ENCODE measurements at regions not wholly inside any gene's neighbourhood (a gene's known extent, or its start where the extent isn't known, plus 50 kb on each side); places are given as distances from the start of the nearest gene placed in this dataset.
A peak's percentile ranks its signal among the peaks of the same experiment; 100 is the strongest.

GRCh38 chr12:93322784-93323183 is 54.9 kb upstream of the NUDT4 start:
- no peak for ATAC-seq
- no peak overlapping the region for H3K4me3 Mint-ChIP-seq

GRCh38 chr12:93323625-93324329 is 53.9 kb upstream of the NUDT4 start:
- ATAC-seq (no peak), DNase-seq (ENCODE audit: low spot score) (no peak)
- Histone ChIP-seq H2AFZ (peak overlapping the region; percentile 80; the same call in 1 of the 2 replicates), H3K4me2 (no peak overlapping the region), H3K36me3 (ENCODE audit: insufficient read depth) (no peaks in the 10 kb centered on the region), H3K4me1 (ENCODE audit: insufficient read depth) (no peaks in the 10 kb centered on the region), H3K4me3 (no peak overlapping the region), H3K9me2 (ENCODE audit: insufficient read depth) (no peaks in the 10 kb centered on the region), H3K79me2 (replicated peaks; ENCODE audit: insufficient read depth) (no peaks in the 10 kb centered on the region), H3F3A (replicated peaks; ENCODE audit: low read depth) (no peaks in the 10 kb centered on the region), H3K27ac (ENCODE audit: low read depth) (no peak overlapping the region), H4K20me1 (replicated peaks; ENCODE audit: insufficient read depth) (no peaks in the 10 kb centered on the region), H3K27me3 (ENCODE audit: insufficient read depth) (no peaks in the 10 kb centered on the region)
- Mint-ChIP-seq H3K9me3 (no peaks in the 10 kb centered on the region), H3K27ac (no peak overlapping the region), H3K36me3 (ENCODE audit: low read depth) (no peaks in the 10 kb centered on the region), H3K27me3 (ENCODE audit: insufficient read depth, low read depth, poor library complexity) (no peaks in the 10 kb centered on the region), H3K4me1 (no peaks in the 10 kb centered on the region), H3K4me3 (no peak overlapping the region)
- TF ChIP-seq CTCF (conservative IDR thresholded peaks at IDR 0.05; ENCODE audit: low read depth in 2 of 2) (no peak), POLR2AphosphoS5 (IDR thresholded peaks at IDR 0.05; ENCODE audit: low read depth) (no peak)
- TF ChIP-seq, protein P1, sequence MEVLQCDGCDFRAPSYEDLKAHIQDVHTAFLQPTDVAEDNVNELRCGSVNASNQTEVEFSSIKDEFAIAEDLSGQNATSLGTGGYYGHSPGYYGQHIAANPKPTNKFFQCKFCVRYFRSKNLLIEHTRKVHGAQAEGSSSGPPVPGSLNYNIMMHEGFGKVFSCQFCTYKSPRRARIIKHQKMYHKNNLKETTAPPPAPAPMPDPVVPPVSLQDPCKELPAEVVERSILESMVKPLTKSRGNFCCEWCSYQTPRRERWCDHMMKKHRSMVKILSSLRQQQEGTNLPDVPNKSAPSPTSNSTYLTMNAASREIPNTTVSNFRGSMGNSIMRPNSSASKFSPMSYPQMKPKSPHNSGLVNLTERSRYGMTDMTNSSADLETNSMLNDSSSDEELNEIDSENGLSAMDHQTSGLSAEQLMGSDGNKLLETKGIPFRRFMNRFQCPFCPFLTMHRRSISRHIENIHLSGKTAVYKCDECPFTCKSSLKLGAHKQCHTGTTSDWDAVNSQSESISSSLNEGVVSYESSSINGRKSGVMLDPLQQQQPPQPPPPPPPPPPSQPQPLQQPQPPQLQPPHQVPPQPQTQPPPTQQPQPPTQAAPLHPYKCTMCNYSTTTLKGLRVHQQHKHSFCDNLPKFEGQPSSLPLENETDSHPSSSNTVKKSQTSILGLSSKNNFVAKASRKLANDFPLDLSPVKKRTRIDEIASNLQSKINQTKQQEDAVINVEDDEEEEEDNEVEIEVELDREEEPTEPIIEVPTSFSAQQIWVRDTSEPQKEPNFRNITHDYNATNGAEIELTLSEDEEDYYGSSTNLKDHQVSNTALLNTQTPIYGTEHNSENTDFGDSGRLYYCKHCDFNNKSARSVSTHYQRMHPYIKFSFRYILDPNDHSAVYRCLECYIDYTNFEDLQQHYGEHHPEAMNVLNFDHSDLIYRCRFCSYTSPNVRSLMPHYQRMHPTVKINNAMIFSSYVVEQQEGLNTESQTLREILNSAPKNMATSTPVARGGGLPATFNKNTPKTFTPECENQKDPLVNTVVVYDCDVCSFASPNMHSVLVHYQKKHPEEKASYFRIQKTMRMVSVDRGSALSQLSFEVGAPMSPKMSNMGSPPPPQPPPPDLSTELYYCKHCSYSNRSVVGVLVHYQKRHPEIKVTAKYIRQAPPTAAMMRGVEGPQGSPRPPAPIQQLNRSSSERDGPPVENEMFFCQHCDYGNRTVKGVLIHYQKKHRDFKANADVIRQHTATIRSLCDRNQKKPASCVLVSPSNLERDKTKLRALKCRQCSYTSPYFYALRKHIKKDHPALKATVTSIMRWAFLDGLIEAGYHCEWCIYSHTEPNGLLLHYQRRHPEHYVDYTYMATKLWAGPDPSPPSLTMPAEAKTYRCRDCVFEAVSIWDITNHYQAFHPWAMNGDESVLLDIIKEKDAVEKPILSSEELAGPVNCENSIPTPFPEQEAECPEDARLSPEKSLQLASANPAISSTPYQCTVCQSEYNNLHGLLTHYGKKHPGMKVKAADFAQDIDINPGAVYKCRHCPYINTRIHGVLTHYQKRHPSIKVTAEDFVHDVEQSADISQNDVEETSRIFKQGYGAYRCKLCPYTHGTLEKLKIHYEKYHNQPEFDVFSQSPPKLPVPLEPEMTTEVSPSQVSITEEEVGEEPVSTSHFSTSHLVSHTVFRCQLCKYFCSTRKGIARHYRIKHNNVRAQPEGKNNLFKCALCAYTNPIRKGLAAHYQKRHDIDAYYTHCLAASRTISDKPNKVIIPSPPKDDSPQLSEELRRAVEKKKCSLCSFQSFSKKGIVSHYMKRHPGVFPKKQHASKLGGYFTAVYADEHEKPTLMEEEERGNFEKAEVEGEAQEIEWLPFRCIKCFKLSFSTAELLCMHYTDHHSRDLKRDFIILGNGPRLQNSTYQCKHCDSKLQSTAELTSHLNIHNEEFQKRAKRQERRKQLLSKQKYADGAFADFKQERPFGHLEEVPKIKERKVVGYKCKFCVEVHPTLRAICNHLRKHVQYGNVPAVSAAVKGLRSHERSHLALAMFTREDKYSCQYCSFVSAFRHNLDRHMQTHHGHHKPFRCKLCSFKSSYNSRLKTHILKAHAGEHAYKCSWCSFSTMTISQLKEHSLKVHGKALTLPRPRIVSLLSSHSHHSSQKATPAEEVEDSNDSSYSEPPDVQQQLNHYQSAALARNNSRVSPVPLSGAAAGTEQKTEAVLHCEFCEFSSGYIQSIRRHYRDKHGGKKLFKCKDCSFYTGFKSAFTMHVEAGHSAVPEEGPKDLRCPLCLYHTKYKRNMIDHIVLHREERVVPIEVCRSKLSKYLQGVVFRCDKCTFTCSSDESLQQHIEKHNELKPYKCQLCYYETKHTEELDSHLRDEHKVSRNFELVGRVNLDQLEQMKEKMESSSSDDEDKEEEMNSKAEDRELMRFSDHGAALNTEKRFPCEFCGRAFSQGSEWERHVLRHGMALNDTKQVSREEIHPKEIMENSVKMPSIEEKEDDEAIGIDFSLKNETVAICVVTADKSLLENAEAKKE (CRISPR knock-in tag; IDR thresholded peaks at IDR 0.05) = no peak

More at GRCh38 chr12:93322784-93323183, 54.9 kb upstream of the NUDT4 start:
- Histone ChIP-seq H2AFZ (peak overlapping the region; percentile 28; the same call in 1 of the 2 replicates), H3K79me2 (replicated peaks; ENCODE audit: insufficient read depth) (no peaks in the 10 kb centered on the region), H3K4me1 (ENCODE audit: insufficient read depth) (no peaks in the 10 kb centered on the region), H4K20me1 (replicated peaks; ENCODE audit: insufficient read depth) (no peaks in the 10 kb centered on the region), H3K27ac (ENCODE audit: low read depth) (no peak overlapping the region), H3K27me3 (ENCODE audit: insufficient read depth) (no peaks in the 10 kb centered on the region), H3K36me3 (ENCODE audit: insufficient read depth) (no peaks in the 10 kb centered on the region), H3F3A (replicated peaks; ENCODE audit: low read depth) (no peaks in the 10 kb centered on the region), H3K4me2 (no peak overlapping the region), H3K4me3 (no peak overlapping the region), H3K9me2 (ENCODE audit: insufficient read depth) (no peaks in the 10 kb centered on the region)
- Mint-ChIP-seq H3K36me3 (ENCODE audit: low read depth) (no peaks in the 10 kb centered on the region), H3K27me3 (ENCODE audit: insufficient read depth, low read depth, poor library complexity) (no peaks in the 10 kb centered on the region), H3K4me1 (no peaks in the 10 kb centered on the region), H3K27ac (no peak overlapping the region; the same call in 1 of the 2 replicates), H3K9me3 (no peaks in the 10 kb centered on the region)
- DNase-seq (ENCODE audit: low spot score) = no peak
- TF ChIP-seq REST (IDR thresholded peaks at IDR 0.05; ENCODE audit: unreplicated experiment) (no peak), STAT1 (IDR thresholded peaks at IDR 0.05; ENCODE audit: unreplicated experiment) (no peak), CREB1 (CRISPR knock-in tag; IDR thresholded peaks at IDR 0.05; ENCODE audit: low read depth) (no peak), EZH2phosphoT487 (IDR thresholded peaks at IDR 0.05; ENCODE audit: unreplicated experiment) (no peak)
